OCI-LY3 (cell line): ENCODE measurements at regions not wholly inside any gene's neighbourhood (a gene's known extent, or its start where the extent isn't known, plus 50 kb on each side); places are given as distances from the start of the nearest gene placed in this dataset.

Experiments
- CTCF ChIP-seq: fragments of 200-600, 300-600 bp; sonication (generic); IDR thresholded peaks from 2 replicates; pipeline ENCODE4 v1.5.1; 2014; ENCODE audit warnings: antibody characterized with exemption, low read length, low read depth
- EZH2phosphoT487 ChIP-seq: fragments of 200-600 bp; shearing (Covaris generic); IDR thresholded peaks from 2 replicates; pipeline ENCODE4 v1.6.1; 2018; ENCODE audit warnings: antibody characterized with exemption, mixed run types, low read depth

- no peak for TF ChIP-seq CTCF
- no peak for TF ChIP-seq EZH2phosphoT487
Measured at GRCh38 chr5:124021776-124022175, 509.8 kb downstream of the CSNK1G3 start.
